B cell (primary cell): ENCODE measurements at regions not wholly inside any gene's neighbourhood (a gene's known extent, or its start where the extent isn't known, plus 50 kb on each side); places are given as distances from the start of the nearest gene placed in this dataset.
"Not testable (repeated sequence)": the region's sequence is repeated elsewhere in the genome, so short reads cannot be mapped to it uniquely, and the experiment has no call there.

Experiments used
- EZH2 ChIP-seq: IDR thresholded peaks from 2 replicates; pipeline ENCODE4 v1.6.1; 2012; ENCODE audit warnings: borderline replicate concordance, low read depth, mild to moderate bottlenecking, moderate library complexity, low read length; ENCODE audit not compliant: insufficient read depth, poor library complexity, severe bottlenecking
- TF ChIP-seq, protein P1 (sequence below): fragments of 200-600 bp; IDR thresholded peaks from one replicate; pipeline ENCODE4 v1.8.0; 2022; ENCODE audit warnings: antibody characterized with exemption, mild to moderate bottlenecking

DNA sequence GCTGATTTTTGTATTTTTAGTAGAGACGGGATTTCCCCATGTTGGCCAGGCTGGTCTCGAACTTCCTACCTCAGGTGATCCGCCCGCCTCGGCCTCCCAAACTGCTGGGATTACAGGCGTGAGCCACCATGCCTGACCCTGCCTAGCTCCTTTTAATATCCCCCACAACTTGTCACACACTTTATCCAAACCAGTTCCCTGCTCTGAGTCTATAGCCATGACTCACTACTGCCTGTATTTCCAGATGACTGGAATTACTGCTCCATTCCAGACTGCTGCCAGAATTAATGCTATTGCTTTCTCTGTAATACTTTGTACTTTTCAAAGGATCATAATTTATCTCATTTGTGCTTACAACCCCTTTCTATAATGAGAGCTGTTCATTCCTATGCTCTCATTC is 153.1 kb downstream of the POTEM start:
- TF ChIP-seq, protein P1, sequence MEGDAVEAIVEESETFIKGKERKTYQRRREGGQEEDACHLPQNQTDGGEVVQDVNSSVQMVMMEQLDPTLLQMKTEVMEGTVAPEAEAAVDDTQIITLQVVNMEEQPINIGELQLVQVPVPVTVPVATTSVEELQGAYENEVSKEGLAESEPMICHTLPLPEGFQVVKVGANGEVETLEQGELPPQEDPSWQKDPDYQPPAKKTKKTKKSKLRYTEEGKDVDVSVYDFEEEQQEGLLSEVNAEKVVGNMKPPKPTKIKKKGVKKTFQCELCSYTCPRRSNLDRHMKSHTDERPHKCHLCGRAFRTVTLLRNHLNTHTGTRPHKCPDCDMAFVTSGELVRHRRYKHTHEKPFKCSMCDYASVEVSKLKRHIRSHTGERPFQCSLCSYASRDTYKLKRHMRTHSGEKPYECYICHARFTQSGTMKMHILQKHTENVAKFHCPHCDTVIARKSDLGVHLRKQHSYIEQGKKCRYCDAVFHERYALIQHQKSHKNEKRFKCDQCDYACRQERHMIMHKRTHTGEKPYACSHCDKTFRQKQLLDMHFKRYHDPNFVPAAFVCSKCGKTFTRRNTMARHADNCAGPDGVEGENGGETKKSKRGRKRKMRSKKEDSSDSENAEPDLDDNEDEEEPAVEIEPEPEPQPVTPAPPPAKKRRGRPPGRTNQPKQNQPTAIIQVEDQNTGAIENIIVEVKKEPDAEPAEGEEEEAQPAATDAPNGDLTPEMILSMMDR = not testable (repeated sequence)
- not testable (repeated sequence) for TF ChIP-seq EZH2
